PC-3 (cell line): ENCODE measurements at regions not wholly inside any gene's neighbourhood (a gene's known extent, or its start where the extent isn't known, plus 50 kb on each side); places are given as distances from the start of the nearest gene placed in this dataset.

Experiments used
- ATAC-seq: fragments of 200-7000 bp; cut with Tn5 transposase; 2 replicates; pipeline ENCODE4 v1.9.1; 2020; ENCODE audit warnings: mild to moderate bottlenecking, moderate library complexity
- BruUV-seq: library from RNA; stranded (reverse); fragments of 400-500 nt; replicated peaks from 2 replicates; lab custom pipeline; 2021; lab: Mats Ljungman, UMichigan
- CTCF ChIA-PET: fragments of 300-600 bp; sonication (Branson Sonifier 250); formaldehyde crosslinking; loops from one replicate; lab custom pipeline; 2022; ENCODE audit warnings: antibody characterized with exemption; lab: Charles Lee
- POLR2A ChIA-PET: fragments of 300-600 bp; sonication (Branson Sonifier 250); formaldehyde crosslinking; loops from one replicate; lab custom pipeline; 2022; ENCODE audit warnings: antibody characterized with exemption; ENCODE audit not compliant: unreplicated experiment; lab: Charles Lee
- DNase-seq: peaks from one replicate; pipeline ENCODE4 v3.0.0-alpha.2; 2015
- H2AFZ ChIP-seq: fragments of 300-600 bp; sonication (generic); 2 replicates; pipeline ENCODE4 v1.6.0; 2016; ENCODE audit warnings: antibody characterized with exemption, low read length
- H3F3A ChIP-seq: fragments of 300-600 bp; sonication (generic); one replicate; pipeline ENCODE4 v1.6.0; 2017; ENCODE audit warnings: antibody characterized with exemption, low read length, control low read depth, mild to moderate bottlenecking; ENCODE audit not compliant: unreplicated experiment
- H3K27ac ChIP-seq: fragments of 300-600 bp; sonication (generic); 2 replicates; pipeline ENCODE4 v1.5.1; 2016; ENCODE audit warnings: mild to moderate bottlenecking, low read length
- H3K27me3 ChIP-seq: fragments of 300-600 bp; sonication (generic); 2 replicates; pipeline ENCODE4 v1.6.1; 2016; ENCODE audit warnings: low read length, mixed read lengths
- H3K36me3 ChIP-seq: fragments of 300-600 bp; sonication (generic); 2 replicates; pipeline ENCODE4 v1.6.1; 2016; ENCODE audit warnings: low read depth, mixed run types, low read length, mixed read lengths
- H3K4me1 ChIP-seq: fragments of 300-600 bp; sonication (generic); 2 replicates; pipeline ENCODE4 v1.5.1; 2016; ENCODE audit warnings: low read length; ENCODE audit not compliant: insufficient read depth
- H3K4me2 ChIP-seq: fragments of 300-600 bp; sonication (generic); 2 replicates; pipeline ENCODE4 v1.6.0; 2016; ENCODE audit warnings: low read length
- H3K4me3 ChIP-seq: fragments of 300-600 bp; sonication (generic); 2 replicates; pipeline ENCODE4 v1.5.1; 2016; ENCODE audit warnings: mild to moderate bottlenecking, low read length, mixed read lengths
- H3K79me2 ChIP-seq: fragments of 300-600 bp; sonication (generic); 2 replicates; pipeline ENCODE4 v1.6.1; 2017; ENCODE audit warnings: low read length, mixed read lengths
- H3K9ac ChIP-seq: fragments of 300-600 bp; sonication (generic); 2 replicates; pipeline ENCODE4 v1.6.0; 2016; ENCODE audit warnings: mild to moderate bottlenecking, low read length
- H3K9me2 ChIP-seq: fragments of 300-600 bp; sonication (generic); replicated peaks from 2 replicates; pipeline ENCODE4 v1.6.1; 2016; ENCODE audit warnings: mixed run types, low read length, mixed read lengths
- H3K9me3 ChIP-seq: fragments of 300-600 bp; sonication (generic); 2 replicates; pipeline ENCODE4 v1.6.1; 2016; ENCODE audit warnings: low read length, mixed read lengths
- H4K20me1 ChIP-seq: fragments of 300-600 bp; sonication (generic); 2 replicates; pipeline ENCODE4 v1.6.1; 2016; ENCODE audit warnings: low read length, mixed read lengths
- EZH2 ChIP-seq: fragments of 300-600 bp; sonication (generic); IDR thresholded peaks from one replicate; pipeline ENCODE4 v1.6.1; 2017; ENCODE audit warnings: antibody characterized with exemption, mild to moderate bottlenecking, low read length; ENCODE audit not compliant: unreplicated experiment
- EZH2phosphoT487 ChIP-seq: fragments of 300-600 bp; sonication (generic); IDR thresholded peaks from 2 replicates; pipeline ENCODE4 v1.6.1; 2018; ENCODE audit warnings: mild to moderate bottlenecking, antibody characterized with exemption, low read length, borderline replicate concordance
- intact Hi-C: fragments of 100-400 bp; cut with micrococcal nuclease; formaldehyde crosslinking; loops from 2 replicates; pipeline ENCODE4 v1.9.0; 2023
- TF ChIP-seq, protein P1 (sequence below): fragments of 300-600 bp; sonication (generic); conservative IDR thresholded peaks from 2 replicates; pipeline ENCODE4 v1.5.1; 2017; ENCODE audit warnings: antibody characterized with exemption, low read depth, mild to moderate bottlenecking, low read length

DNA sequence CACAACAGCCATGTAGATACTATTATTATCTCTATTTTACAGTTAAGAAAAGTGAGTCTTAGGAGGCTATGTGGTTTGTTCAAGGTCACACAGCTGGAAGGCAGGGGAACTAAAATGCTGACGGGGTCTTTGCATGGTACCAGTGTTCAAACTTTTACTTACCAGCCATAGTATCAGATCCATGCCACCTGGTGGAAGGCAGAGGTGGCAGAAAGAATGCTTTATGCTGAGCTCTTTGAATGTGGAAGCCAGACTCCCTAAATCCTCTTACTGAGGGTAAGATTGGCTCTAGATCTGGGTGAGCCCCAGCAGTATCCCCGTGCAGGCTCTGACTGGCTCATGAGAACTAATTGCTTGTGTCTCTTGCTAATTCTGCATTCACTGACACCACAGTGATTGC lies 54.3 kb upstream of the NAV2 start:
- Histone ChIP-seq H3F3A (no peaks in the 10 kb centered on the region), H4K20me1 (no peaks in the 10 kb centered on the region), H2AFZ (no peak overlapping the region), H3K36me3 (no peaks in the 10 kb centered on the region), H3K4me1 (peaks cover 20% of the 10 kb centered on the region), H3K27me3 (no peaks in the 10 kb centered on the region), H3K9me3 (no peaks in the 10 kb centered on the region), H3K4me3 (no peak overlapping the region), H3K79me2 (no peaks in the 10 kb centered on the region), H3K27ac (no peak overlapping the region), H3K9ac (no peak overlapping the region), H3K9me2 (no peaks in the 10 kb centered on the region), H3K4me2 (no peak overlapping the region)
- no TSS peak for BruUV-seq
- POLR2A ChIA-PET: no interaction called here
- CTCF ChIA-PET: interaction anchor here (0.6 kb wide), 1 partner anchor 102 kb away, joined by 3 read pairs; no protein-coding TSS in a partner anchor
- no peak for TF ChIP-seq EZH2
- TF ChIP-seq, protein P1, sequence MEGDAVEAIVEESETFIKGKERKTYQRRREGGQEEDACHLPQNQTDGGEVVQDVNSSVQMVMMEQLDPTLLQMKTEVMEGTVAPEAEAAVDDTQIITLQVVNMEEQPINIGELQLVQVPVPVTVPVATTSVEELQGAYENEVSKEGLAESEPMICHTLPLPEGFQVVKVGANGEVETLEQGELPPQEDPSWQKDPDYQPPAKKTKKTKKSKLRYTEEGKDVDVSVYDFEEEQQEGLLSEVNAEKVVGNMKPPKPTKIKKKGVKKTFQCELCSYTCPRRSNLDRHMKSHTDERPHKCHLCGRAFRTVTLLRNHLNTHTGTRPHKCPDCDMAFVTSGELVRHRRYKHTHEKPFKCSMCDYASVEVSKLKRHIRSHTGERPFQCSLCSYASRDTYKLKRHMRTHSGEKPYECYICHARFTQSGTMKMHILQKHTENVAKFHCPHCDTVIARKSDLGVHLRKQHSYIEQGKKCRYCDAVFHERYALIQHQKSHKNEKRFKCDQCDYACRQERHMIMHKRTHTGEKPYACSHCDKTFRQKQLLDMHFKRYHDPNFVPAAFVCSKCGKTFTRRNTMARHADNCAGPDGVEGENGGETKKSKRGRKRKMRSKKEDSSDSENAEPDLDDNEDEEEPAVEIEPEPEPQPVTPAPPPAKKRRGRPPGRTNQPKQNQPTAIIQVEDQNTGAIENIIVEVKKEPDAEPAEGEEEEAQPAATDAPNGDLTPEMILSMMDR: peak; percentile 47
- ATAC-seq: no peak
- DNase-seq: peak; percentile 4
- intact Hi-C loops: no loop called here

DNA sequence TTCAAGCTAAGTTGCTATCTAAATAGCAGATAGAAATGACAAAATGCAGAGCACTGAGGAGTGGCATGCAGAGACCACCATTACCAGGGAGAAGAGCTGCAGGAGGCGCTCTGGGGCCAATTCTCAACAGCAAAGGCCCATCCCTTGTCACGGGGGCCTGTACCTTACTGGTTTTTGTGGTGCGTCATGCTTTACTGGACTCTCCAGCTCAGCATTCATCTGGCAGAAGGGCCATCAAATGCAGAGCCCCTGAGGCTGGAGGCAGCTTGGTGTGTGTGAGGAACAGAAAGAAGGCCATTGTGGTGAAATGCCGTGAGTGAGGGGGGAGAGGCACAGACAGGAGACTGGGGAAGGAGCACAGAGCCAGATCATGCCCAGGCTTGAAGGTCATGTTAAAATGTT lies 56.5 kb upstream of the NAV2 start:
- no peak overlapping the region for H3K27ac ChIP-seq
- CTCF ChIA-PET: no interaction called here

DNA sequence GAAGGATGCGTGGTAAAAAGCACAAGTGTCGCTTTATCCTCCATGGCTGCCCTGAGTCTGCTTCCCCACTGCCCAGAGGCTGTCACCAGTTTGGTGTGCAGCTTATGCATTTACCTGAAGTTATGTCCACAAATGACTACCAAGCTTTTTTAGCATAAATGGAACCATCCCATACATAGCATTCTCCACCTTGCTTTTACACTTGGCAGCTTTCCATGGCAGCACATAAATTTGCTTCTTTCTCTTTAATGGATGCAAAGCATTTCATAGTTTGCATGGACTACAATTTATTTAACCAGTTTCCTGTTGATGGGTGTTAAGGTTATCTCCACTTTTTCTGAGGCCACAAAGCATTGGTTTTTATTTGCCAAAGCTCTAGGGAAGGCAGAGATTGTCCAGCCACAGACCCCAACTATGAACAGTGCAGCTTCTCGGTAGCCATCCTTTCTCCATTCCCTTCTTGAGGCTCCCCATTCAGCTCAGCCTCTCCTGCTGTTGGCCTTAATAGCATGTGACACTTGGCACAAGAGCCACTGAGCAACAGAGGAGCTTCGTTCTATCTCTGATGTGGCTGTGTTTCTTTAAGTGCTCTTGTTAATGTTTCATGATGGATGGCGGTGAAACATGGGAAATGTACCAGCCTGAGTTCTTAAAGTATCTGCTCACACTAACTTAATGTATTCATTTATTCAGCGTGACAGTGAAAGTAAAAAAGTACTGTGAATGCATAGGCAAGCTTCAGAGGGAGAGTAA lies 59.8 kb upstream of the NAV2 start:
- no peak overlapping the region for H2AFZ ChIP-seq
- BruUV-seq: no TSS peak
- no peak overlapping the region for H3K27ac ChIP-seq
- no peaks in the 10 kb centered on the region for H3K79me2 ChIP-seq
- H3K36me3 ChIP-seq: no peaks in the 10 kb centered on the region
- no peaks in the 10 kb centered on the region for H3K27me3 ChIP-seq
- no peak overlapping the region for H3K4me3 ChIP-seq
- CTCF ChIA-PET: no interaction called here
- ATAC-seq: no peak
- H3K9ac ChIP-seq: no peak overlapping the region
- intact Hi-C loops: no loop called here
- no peaks in the 10 kb centered on the region for H3K9me3 ChIP-seq
- no peak overlapping the region for H3K4me2 ChIP-seq
- POLR2A ChIA-PET: no interaction called here
- no peak for DNase-seq
- no peaks in the 10 kb centered on the region for H4K20me1 ChIP-seq
- no peaks in the 10 kb centered on the region for H3K9me2 ChIP-seq
- no peaks in the 10 kb centered on the region for H3F3A ChIP-seq
- H3K4me1 ChIP-seq: no peaks in the 10 kb centered on the region
- no peak for TF ChIP-seq EZH2
- no peak for TF ChIP-seq EZH2phosphoT487
- TF ChIP-seq, protein P1: no peak

More for the DNA sequence above, 56.5 kb upstream of the NAV2 start:
- Histone ChIP-seq H3K9me3 (no peaks in the 10 kb centered on the region), H3K27me3 (no peaks in the 10 kb centered on the region), H3K79me2 (no peaks in the 10 kb centered on the region), H3K4me2 (no peak overlapping the region), H3K9me2 (no peaks in the 10 kb centered on the region), H2AFZ (no peak overlapping the region), H3K4me3 (no peak overlapping the region), H3F3A (no peaks in the 10 kb centered on the region), H3K36me3 (no peaks in the 10 kb centered on the region), H3K9ac (no peak overlapping the region), H3K4me1 (peaks cover 20% of the 10 kb centered on the region), H4K20me1 (no peaks in the 10 kb centered on the region)
- POLR2A ChIA-PET: no interaction called here
- intact Hi-C loops: no loop called here
- TF ChIP-seq EZH2phosphoT487: no peak
- TF ChIP-seq, protein P1: no peak
- TF ChIP-seq EZH2: no peak
- DNase-seq: no peak
- ATAC-seq: no peak
- no TSS peak for BruUV-seq
